ENCODE measurements at regions not wholly inside any gene's neighbourhood (a gene's known extent, or its start where the extent isn't known, plus 50 kb on each side); places are given as distances from the start of the nearest gene placed in this dataset.

GRCh38 chr21:35920436-35920835, 139.9 kb downstream of the SETD4 start:
- TF ChIP-seq ZNF8 (CRISPR knock-in tag; IDR thresholded peaks at IDR 0.05): no peak
- no peak for TF ChIP-seq CREB5 (CRISPR knock-in tag; IDR thresholded peaks at IDR 0.05; ENCODE audit: low read depth)
- no peak for TF ChIP-seq GLIS3 (CRISPR knock-in tag; IDR thresholded peaks at IDR 0.05)
- TF ChIP-seq TOX (CRISPR knock-in tag; IDR thresholded peaks at IDR 0.05; ENCODE audit: borderline replicate concordance): no peak
- TF ChIP-seq ZNF70 (CRISPR knock-in tag; IDR thresholded peaks at IDR 0.05): no peak
- ATAC-seq: no peak

- no peak for TF ChIP-seq ZFP3 (CRISPR knock-in tag; IDR thresholded peaks at IDR 0.05)
- no peak for TF ChIP-seq ZNF8 (CRISPR knock-in tag; IDR thresholded peaks at IDR 0.05)
- TF ChIP-seq ZC3H10 (CRISPR knock-in tag; IDR thresholded peaks at IDR 0.05): no peak
- TF ChIP-seq RARB (CRISPR knock-in tag; IDR thresholded peaks at IDR 0.05): no peak
- TF ChIP-seq TSHZ2 (CRISPR knock-in tag; IDR thresholded peaks at IDR 0.05): no peak
- no peak for TF ChIP-seq ZNF70 (CRISPR knock-in tag; IDR thresholded peaks at IDR 0.05)
These were observed 145.3 kb downstream of the SETD4 start for GRCh38 chr21:35915030-35915429.

GRCh38 chr21:35911412-35912191, 148.7 kb downstream of the SETD4 start:
- TF ChIP-seq ZNF8 (CRISPR knock-in tag; IDR thresholded peaks at IDR 0.05): no peak
- TF ChIP-seq ZC3H10 (CRISPR knock-in tag; IDR thresholded peaks at IDR 0.05): no peak
- TF ChIP-seq CSRNP3 (CRISPR knock-in tag; IDR thresholded peaks at IDR 0.05): no peak
- no peak for TF ChIP-seq TOX (CRISPR knock-in tag; IDR thresholded peaks at IDR 0.05; ENCODE audit: borderline replicate concordance)
- TF ChIP-seq ISL1 (CRISPR knock-in tag; IDR thresholded peaks at IDR 0.05): no peak
- TF ChIP-seq RARB (CRISPR knock-in tag; IDR thresholded peaks at IDR 0.05): no peak
- no peak for TF ChIP-seq CREB5 (CRISPR knock-in tag; IDR thresholded peaks at IDR 0.05; ENCODE audit: low read depth)
- TF ChIP-seq TSHZ2 (CRISPR knock-in tag; IDR thresholded peaks at IDR 0.05): no peak
- no peak for TF ChIP-seq PPARA (CRISPR knock-in tag; IDR thresholded peaks at IDR 0.05; ENCODE audit: borderline replicate concordance)
- no peak for TF ChIP-seq PATZ1 (CRISPR knock-in tag; IDR thresholded peaks at IDR 0.05; ENCODE audit: borderline replicate concordance)
- no peak for ATAC-seq

More at GRCh38 chr21:35915030-35915429, 145.3 kb downstream of the SETD4 start:
- ATAC-seq: no peak

Measured in SK-N-SH treated with all-trans-retinoic acid at 6 μM for 48 hours (cell line).